22Rv1 (cell line): ENCODE measurements at regions not wholly inside any gene's neighbourhood (a gene's known extent, or its start where the extent isn't known, plus 50 kb on each side); places are given as distances from the start of the nearest gene placed in this dataset.

Source experiments
- H3K27ac ChIP-seq: fragments of 450-650 bp; 2 replicates; pipeline ENCODE4 v1.5.1; 2017
- CTCF ChIP-seq: fragments of 450-650 bp; IDR thresholded peaks from 2 replicates; pipeline ENCODE4 v1.5.1; 2017; ENCODE audit warnings: mild to moderate bottlenecking
- ZFX ChIP-seq: fragments of 450-650 bp; IDR thresholded peaks from 2 replicates; pipeline ENCODE4 v1.6.1; 2017; ENCODE audit warnings: antibody characterized with exemption, borderline replicate concordance

DNA sequence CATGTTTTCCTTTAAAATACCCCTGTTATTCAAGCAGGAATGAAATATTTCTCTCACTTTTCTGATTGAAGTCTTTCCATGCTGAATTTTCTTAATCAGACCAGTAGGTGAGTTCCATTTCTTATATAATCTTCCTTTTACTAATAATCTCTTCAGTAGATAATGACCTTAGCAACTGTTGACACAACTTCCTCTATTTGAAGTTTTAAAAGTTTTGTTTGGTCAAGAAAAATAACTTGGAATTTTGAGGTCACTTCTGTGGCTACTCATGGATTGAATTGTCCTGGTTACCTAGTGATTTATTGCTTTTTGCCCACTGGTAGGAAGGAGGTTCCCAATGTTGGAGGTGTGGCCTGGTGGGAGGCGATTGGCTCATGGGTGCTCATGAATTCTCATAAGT, 70.6 kb upstream of the PAXBP1 start:
- H3K27ac ChIP-seq: no peak overlapping the region
- TF ChIP-seq CTCF: no peak
- no peak for TF ChIP-seq ZFX

- no peak overlapping the region for H3K27ac ChIP-seq
- TF ChIP-seq ZFX (no peak), CTCF (no peak)
Observed at GRCh38 chr21:32843561-32843960, 72.0 kb upstream of the PAXBP1 start.

DNA sequence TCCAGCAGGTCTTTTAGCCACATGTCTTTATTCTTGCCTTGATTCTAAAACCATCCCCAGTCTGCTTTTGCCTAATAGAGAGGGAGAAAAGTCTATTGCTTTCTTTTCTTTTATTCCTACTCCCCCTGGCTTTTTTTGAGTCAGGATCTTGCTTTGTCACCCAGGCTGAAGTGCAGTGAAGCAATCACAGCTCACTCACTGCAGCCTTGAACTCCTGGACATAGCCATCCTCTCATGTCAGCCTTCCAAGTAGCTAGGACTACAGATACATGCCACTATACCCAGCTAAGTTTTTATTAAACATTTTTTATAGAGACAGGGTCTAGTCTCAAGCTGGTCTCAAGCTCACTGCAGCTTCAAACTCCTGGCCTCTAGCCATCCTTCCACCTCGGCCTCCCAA, 72.5 kb upstream of the PAXBP1 start:
- no peak for TF ChIP-seq CTCF
- no peak for TF ChIP-seq ZFX

GRCh38 chr21:32844653-32845436, 73.3 kb upstream of the PAXBP1 start:
- no peak overlapping the region for H3K27ac ChIP-seq
- no peak for TF ChIP-seq ZFX
- TF ChIP-seq CTCF: no peak

More for the DNA sequence above, 72.5 kb upstream of the PAXBP1 start:
- H3K27ac ChIP-seq: no peak overlapping the region

- TF ChIP-seq ZFX (no peak), CTCF (no peak)
- no peak overlapping the region for H3K27ac ChIP-seq
Observed at GRCh38 chr21:32858628-32859027, 87.1 kb upstream of the PAXBP1 start.

- H3K27ac ChIP-seq: no peak overlapping the region
- no peak for TF ChIP-seq ZFX
- no peak for TF ChIP-seq CTCF
Observed at GRCh38 chr21:32860399-32860798, 88.8 kb upstream of the PAXBP1 start.

- H3K27ac ChIP-seq: no peak overlapping the region
- no peak for TF ChIP-seq ZFX
- no peak for TF ChIP-seq CTCF
Observed at GRCh38 chr21:32861866-32862265, 90.3 kb upstream of the PAXBP1 start.
